Endothelial cell of umbilical vein (primary cell): ENCODE measurements at regions not wholly inside any gene's neighbourhood (a gene's known extent, or its start where the extent isn't known, plus 50 kb on each side); places are given as distances from the start of the nearest gene placed in this dataset.

Source experiments
- BruUV-seq: library from RNA; stranded (reverse); fragments of 400-500 nt; replicated peaks from 2 replicates; lab custom pipeline; 2021; lab: Mats Ljungman, UMichigan
- CTCF ChIA-PET: fragments of 300-600, 350-600 bp; sonication (Branson Sonifier 250); formaldehyde crosslinking; loops from one replicate; lab custom pipeline; 2021; ENCODE audit warnings: antibody characterized with exemption, inconsistent platforms; lab: Charles Lee
- POLR2A ChIA-PET: fragments of 300-600, 350-600 bp; sonication (Branson Sonifier 250); formaldehyde crosslinking; loops from one replicate; lab custom pipeline; 2021; ENCODE audit warnings: antibody characterized with exemption, inconsistent platforms; lab: Charles Lee
- DNase-seq: peaks from one replicate; pipeline ENCODE4 v3.0.0-alpha.2; 2011; ENCODE audit warnings: low read depth, low spot score
- FAIRE-seq: peaks from 2 replicates; lab custom pipeline; 2011; peaks lifted over from hg19 to GRCh38; lab: Jason Lieb, UNC
- H2AFZ ChIP-seq: 2 replicates; pipeline ENCODE4 v1.6.0; 2012; ENCODE audit warnings: low read depth, low read length, control low read depth, inconsistent platforms
- H3K27ac ChIP-seq: 2 replicates; pipeline ENCODE4 v1.5.1; 2011; ENCODE audit warnings: low read depth, mild to moderate bottlenecking, control low read depth, low read length, moderate library complexity; ENCODE audit not compliant: insufficient read depth
- H3K27me3 ChIP-seq, 2 experiments: 2 replicates each; pipeline versions ENCODE4 v1.6.0 to v1.6.1; 2011; ENCODE audit warnings: low read length in 2 of 2, mixed read lengths in 1 of 2; ENCODE audit not compliant: control insufficient read depth in 2 of 2, insufficient read depth in 2 of 2
- H3K36me3 ChIP-seq, 2 experiments: 2 replicates in 1 of 2; 3 replicates in 1 of 2; pipeline ENCODE4 v1.5.1; 2011; ENCODE audit warnings: low read length in 2 of 2, mild to moderate bottlenecking in 1 of 2, moderate library complexity in 1 of 2; ENCODE audit not compliant: control insufficient read depth in 2 of 2, insufficient read depth in 2 of 2; ENCODE audit errors: extremely low read depth in 1 of 2
- H3K4me1 ChIP-seq: 3 replicates; pipeline ENCODE4 v1.5.1; 2011; ENCODE audit warnings: mild to moderate bottlenecking, low read length; ENCODE audit not compliant: control insufficient read depth, insufficient read depth; ENCODE audit errors: extremely low read depth
- H3K4me2 ChIP-seq: 2 replicates; pipeline ENCODE4 v1.6.1; 2011; ENCODE audit warnings: low read length, control low read depth, mixed read lengths; ENCODE audit not compliant: insufficient read depth
- H3K4me3 ChIP-seq, 3 experiments: fragments of 200-600 bp in 1 of 3; sonication (generic), shearing (Covaris generic) in 1 of 3; replicated peaks in 1 of 3; 2 replicates each; pipeline ENCODE4 v1.5.1; 2011 to 2016; ENCODE audit warnings: control low read depth in 3 of 3, low read length in 3 of 3, mild to moderate bottlenecking in 2 of 3, inconsistent platforms in 1 of 3, low read depth in 1 of 3, moderate library complexity in 1 of 3; ENCODE audit not compliant: insufficient read depth in 1 of 3
- H3K79me2 ChIP-seq: 2 replicates; pipeline ENCODE4 v1.6.0; 2012; ENCODE audit warnings: low read length, inconsistent platforms; ENCODE audit not compliant: control insufficient read depth, insufficient read depth
- H3K9ac ChIP-seq: replicated peaks from 2 replicates; pipeline ENCODE3; 2011; ENCODE audit warnings: low read length, control low read depth; ENCODE audit not compliant: insufficient read depth; ENCODE audit errors: extremely low read depth
- H3K9me1 ChIP-seq: replicated peaks from 3 replicates; pipeline ENCODE4 v1.6.0; 2011; ENCODE audit warnings: mild to moderate bottlenecking, low read length; ENCODE audit not compliant: control insufficient read depth, insufficient read depth; ENCODE audit errors: extremely low read depth
- H3K9me3 ChIP-seq: replicated peaks from 2 replicates; pipeline ENCODE4 v1.5.1; 2012; ENCODE audit warnings: low read length, inconsistent platforms; ENCODE audit not compliant: control insufficient read depth, insufficient read depth
- H4K20me1 ChIP-seq: replicated peaks from 2 replicates; pipeline ENCODE3; 2011; ENCODE audit warnings: mild to moderate bottlenecking, low read length; ENCODE audit not compliant: control insufficient read depth, insufficient read depth; ENCODE audit errors: extremely low read depth
- EZH2 ChIP-seq: IDR thresholded peaks from 2 replicates; pipeline ENCODE4 v1.6.1; 2012; ENCODE audit warnings: borderline replicate concordance, low read depth, mild to moderate bottlenecking, moderate library complexity, low read length, inconsistent platforms; ENCODE audit not compliant: severe bottlenecking
- FOS ChIP-seq: IDR thresholded peaks from 2 replicates; pipeline ENCODE4 v1.6.1; 2011; ENCODE audit warnings: mild to moderate bottlenecking, low read length, moderate library complexity, borderline replicate concordance; ENCODE audit not compliant: insufficient read depth
- GATA2 ChIP-seq: IDR thresholded peaks from 2 replicates; pipeline ENCODE4 v1.7.0; 2011; ENCODE audit warnings: low read depth, mild to moderate bottlenecking, moderate library complexity, mixed read lengths, low read length; ENCODE audit not compliant: insufficient read length, insufficient read depth
- JUN ChIP-seq: IDR thresholded peaks from 2 replicates; pipeline ENCODE4 v1.6.1; 2011; ENCODE audit warnings: borderline replicate concordance, low read depth; ENCODE audit not compliant: insufficient read length, insufficient read depth
- MAX ChIP-seq: IDR thresholded peaks from 2 replicates; pipeline ENCODE4 v1.6.1; 2011; ENCODE audit not compliant: insufficient read depth, insufficient read length
- MYC ChIP-seq: IDR thresholded peaks from one replicate; pipeline ENCODE4 v1.6.1; 2011; ENCODE audit warnings: mild to moderate bottlenecking, low read depth, low read length
- POLR2A ChIP-seq: IDR thresholded peaks from 2 replicates; pipeline ENCODE4 v1.6.1; 2012; ENCODE audit warnings: low read depth, mild to moderate bottlenecking, control low read depth, low read length
- POLR2AphosphoS5 ChIP-seq: IDR thresholded peaks from 2 replicates; pipeline ENCODE4 v1.6.1; 2012; ENCODE audit warnings: low read depth, mild to moderate bottlenecking, control low read depth, low read length, moderate library complexity; ENCODE audit not compliant: insufficient read depth
- dilution Hi-C: fragments of 300-500 bp; cut with MboI; formaldehyde crosslinking; loops from one replicate; pipeline ENCODE4 v1.15.0; 2019; ENCODE audit warnings: low sequenced_read_pairs; ENCODE audit not compliant: extremely low pct_ligation_motif_present
- intact Hi-C: fragments of 100-400 bp; cut with micrococcal nuclease; formaldehyde crosslinking; loops from one replicate; pipeline ENCODE4 v1.10.0; 2022
- TF ChIP-seq, protein P1 (sequence below), 2 donors: IDR thresholded peaks; 1 replicate in 1 of 2; 2 replicates in 1 of 2; pipeline ENCODE4 v1.5.1; 2011; ENCODE audit warnings: low read length in 2 of 2, mild to moderate bottlenecking in 2 of 2, moderate library complexity in 2 of 2, control low read depth in 1 of 2, inconsistent platforms in 1 of 2, low read depth in 1 of 2; ENCODE audit not compliant: insufficient read depth in 1 of 2; ENCODE audit errors: extremely low read depth in 1 of 2

DNA sequence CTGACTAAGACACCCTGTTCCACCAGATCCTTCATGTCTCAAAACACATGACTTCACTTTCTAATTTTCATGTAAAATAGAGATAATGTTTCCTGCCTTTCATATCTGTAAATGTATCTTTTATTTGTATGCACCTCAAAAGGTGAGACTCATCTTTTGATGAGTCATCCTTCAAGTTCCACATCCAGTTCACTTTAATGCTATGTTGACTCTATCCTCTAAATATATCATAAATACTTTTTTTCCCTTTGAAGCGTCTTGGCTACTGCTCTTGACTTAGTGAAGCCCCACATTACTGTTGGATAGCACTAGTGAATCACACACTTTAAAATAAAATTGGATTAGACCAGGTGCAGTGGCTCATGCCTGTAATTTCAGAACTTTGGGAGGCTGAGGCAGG is 741.1 kb downstream of the VGLL3 start:
- H3K27me3 ChIP-seq: no peaks in the 10 kb centered on the region
- intact Hi-C loops: no loop called here
- dilution Hi-C loops: no loop called here
- TF ChIP-seq MYC: no peak
- TF ChIP-seq, protein P1, sequence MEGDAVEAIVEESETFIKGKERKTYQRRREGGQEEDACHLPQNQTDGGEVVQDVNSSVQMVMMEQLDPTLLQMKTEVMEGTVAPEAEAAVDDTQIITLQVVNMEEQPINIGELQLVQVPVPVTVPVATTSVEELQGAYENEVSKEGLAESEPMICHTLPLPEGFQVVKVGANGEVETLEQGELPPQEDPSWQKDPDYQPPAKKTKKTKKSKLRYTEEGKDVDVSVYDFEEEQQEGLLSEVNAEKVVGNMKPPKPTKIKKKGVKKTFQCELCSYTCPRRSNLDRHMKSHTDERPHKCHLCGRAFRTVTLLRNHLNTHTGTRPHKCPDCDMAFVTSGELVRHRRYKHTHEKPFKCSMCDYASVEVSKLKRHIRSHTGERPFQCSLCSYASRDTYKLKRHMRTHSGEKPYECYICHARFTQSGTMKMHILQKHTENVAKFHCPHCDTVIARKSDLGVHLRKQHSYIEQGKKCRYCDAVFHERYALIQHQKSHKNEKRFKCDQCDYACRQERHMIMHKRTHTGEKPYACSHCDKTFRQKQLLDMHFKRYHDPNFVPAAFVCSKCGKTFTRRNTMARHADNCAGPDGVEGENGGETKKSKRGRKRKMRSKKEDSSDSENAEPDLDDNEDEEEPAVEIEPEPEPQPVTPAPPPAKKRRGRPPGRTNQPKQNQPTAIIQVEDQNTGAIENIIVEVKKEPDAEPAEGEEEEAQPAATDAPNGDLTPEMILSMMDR (IDR thresholded peaks at IDR 0.05; ENCODE audit: extremely low read depth in 1 of 2, insufficient read depth in 1 of 2, low read depth in 1 of 2, low read length in 2 of 2): no peak
- TF ChIP-seq JUN: peak; percentile 9
- no peak overlapping the region for H3K4me2 ChIP-seq
- no peaks in the 10 kb centered on the region for H4K20me1 ChIP-seq
- H3K4me1 ChIP-seq: no peaks in the 10 kb centered on the region
- H3K36me3 ChIP-seq: no peaks in the 10 kb centered on the region
- H3K27ac ChIP-seq: no peak overlapping the region
- H3K9me3 ChIP-seq: peaks cover 4% of the 10 kb centered on the region
- FAIRE-seq: no peak
- H2AFZ ChIP-seq: no peak overlapping the region
- H3K9ac ChIP-seq: no peak overlapping the region
- BruUV-seq: no TSS peak
- DNase-seq: no peak
- no peaks in the 10 kb centered on the region for H3K9me1 ChIP-seq
- no peaks in the 10 kb centered on the region for H3K79me2 ChIP-seq
- H3K4me3 ChIP-seq: no peak overlapping the region
- ChIA-PET POLR2A (no interaction called here), CTCF (no interaction called here)

- FAIRE-seq (no peak), DNase-seq (no peak)
- BruUV-seq: no TSS peak
- POLR2A ChIA-PET: no interaction called here
- CTCF ChIA-PET: no interaction called here
- dilution Hi-C loops (no loop called here), intact Hi-C loops (no loop called here)
- TF ChIP-seq EZH2: no peak
- TF ChIP-seq JUN: no peak
- TF ChIP-seq, protein P1 (IDR thresholded peaks at IDR 0.05; ENCODE audit: extremely low read depth in 1 of 2, insufficient read depth in 1 of 2, low read depth in 1 of 2, low read length in 2 of 2): no peak
- TF ChIP-seq FOS: no peak
- no peak for TF ChIP-seq MAX
- TF ChIP-seq GATA2: no peak
- no peak for TF ChIP-seq MYC
- TF ChIP-seq POLR2AphosphoS5: no peak
- no peak for TF ChIP-seq POLR2A
- Histone ChIP-seq H3K4me1 (no peaks in the 10 kb centered on the region), H4K20me1 (no peaks in the 10 kb centered on the region), H3K27ac (no peak overlapping the region), H2AFZ (no peak overlapping the region), H3K4me3 (no peak overlapping the region), H3K27me3 (no peaks in the 10 kb centered on the region), H3K9ac (no peak overlapping the region), H3K9me1 (no peaks in the 10 kb centered on the region), H3K9me3 (peaks cover 2% of the 10 kb centered on the region), H3K79me2 (no peaks in the 10 kb centered on the region), H3K36me3 (no peaks in the 10 kb centered on the region), H3K4me2 (no peak overlapping the region)
Measured at GRCh38 chr3:86245360-86245759, 745.6 kb downstream of the VGLL3 start.
